ENCODE measurements at regions not wholly inside any gene's neighbourhood (a gene's known extent, or its start where the extent isn't known, plus 50 kb on each side); places are given as distances from the start of the nearest gene placed in this dataset.

DNA sequence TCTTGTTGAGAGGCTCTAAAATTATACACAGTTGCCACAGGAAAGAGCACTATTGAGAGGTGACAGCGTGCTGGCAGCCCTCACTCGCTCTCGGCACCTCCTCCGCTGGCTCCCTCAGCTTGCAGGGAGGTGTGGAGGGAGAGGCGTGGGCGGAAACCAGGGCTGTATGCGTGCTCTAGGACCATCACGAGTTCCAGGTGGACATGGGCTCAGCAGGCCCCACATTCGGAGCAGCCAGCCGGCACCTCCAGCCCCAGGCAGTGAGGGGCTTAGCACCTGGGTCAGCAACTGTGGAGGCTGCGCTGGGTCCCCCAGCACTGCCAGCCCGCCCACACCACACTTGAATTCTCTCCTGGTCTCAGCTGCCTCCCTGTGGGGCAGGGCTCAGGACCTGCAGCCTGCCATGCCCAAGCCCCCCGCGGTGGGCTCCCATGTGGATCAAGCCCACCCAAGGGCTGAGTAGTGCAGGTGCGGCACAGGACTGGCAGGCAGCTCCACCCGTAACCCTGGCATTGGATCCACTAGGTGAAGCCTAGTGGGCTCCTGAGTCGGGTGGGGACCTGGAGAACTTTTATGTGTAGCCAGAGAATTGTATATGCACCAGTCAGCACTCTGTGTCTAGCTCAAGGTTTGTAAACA, 460.6 kb upstream of the ALCAM start:
- TF ChIP-seq, protein P1, sequence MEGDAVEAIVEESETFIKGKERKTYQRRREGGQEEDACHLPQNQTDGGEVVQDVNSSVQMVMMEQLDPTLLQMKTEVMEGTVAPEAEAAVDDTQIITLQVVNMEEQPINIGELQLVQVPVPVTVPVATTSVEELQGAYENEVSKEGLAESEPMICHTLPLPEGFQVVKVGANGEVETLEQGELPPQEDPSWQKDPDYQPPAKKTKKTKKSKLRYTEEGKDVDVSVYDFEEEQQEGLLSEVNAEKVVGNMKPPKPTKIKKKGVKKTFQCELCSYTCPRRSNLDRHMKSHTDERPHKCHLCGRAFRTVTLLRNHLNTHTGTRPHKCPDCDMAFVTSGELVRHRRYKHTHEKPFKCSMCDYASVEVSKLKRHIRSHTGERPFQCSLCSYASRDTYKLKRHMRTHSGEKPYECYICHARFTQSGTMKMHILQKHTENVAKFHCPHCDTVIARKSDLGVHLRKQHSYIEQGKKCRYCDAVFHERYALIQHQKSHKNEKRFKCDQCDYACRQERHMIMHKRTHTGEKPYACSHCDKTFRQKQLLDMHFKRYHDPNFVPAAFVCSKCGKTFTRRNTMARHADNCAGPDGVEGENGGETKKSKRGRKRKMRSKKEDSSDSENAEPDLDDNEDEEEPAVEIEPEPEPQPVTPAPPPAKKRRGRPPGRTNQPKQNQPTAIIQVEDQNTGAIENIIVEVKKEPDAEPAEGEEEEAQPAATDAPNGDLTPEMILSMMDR (IDR thresholded peaks at IDR 0.05; ENCODE audit: insufficient read depth, low read depth, low read length, missing control alignments) = no peak
- no peak overlapping the region for H3K4me3 ChIP-seq (ENCODE audit: low read length)
- DNase-seq (ENCODE audit: low read depth) = no peak

- no peak overlapping the region for H3K4me3 ChIP-seq (ENCODE audit: low read length)
- peak; percentile 84 for DNase-seq (ENCODE audit: low read depth)
- TF ChIP-seq, protein P1 (IDR thresholded peaks at IDR 0.05; ENCODE audit: insufficient read depth, low read depth, low read length, missing control alignments) = no peak
Measured at GRCh38 chr3:104907507-104907906, 459.2 kb upstream of the ALCAM start.

DNA sequence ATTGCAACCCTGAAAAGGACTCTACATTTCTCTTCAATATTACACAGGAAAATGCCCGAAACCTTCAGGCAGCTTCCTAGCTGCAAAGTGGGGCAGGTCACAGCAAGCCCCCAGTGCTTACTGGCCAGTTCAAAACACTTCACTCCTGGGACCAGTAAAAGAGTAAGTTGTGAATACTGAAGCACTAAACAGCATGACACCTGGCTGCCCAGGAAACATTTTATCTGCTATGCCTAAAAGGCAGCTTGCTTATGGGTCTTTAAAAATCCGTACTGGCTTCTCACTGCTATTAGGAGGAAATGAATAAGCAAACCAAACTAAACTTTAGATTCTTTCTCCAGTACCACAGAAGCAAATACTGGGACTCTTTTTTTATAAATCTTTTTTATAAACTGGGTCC, 457.9 kb upstream of the ALCAM start:
- TF ChIP-seq, protein P1 (IDR thresholded peaks at IDR 0.05; ENCODE audit: insufficient read depth, low read depth, low read length, missing control alignments) = no peak
- DNase-seq (ENCODE audit: low read depth) = peak; percentile 62
- no peak overlapping the region for H3K4me3 ChIP-seq (ENCODE audit: low read length)

DNA sequence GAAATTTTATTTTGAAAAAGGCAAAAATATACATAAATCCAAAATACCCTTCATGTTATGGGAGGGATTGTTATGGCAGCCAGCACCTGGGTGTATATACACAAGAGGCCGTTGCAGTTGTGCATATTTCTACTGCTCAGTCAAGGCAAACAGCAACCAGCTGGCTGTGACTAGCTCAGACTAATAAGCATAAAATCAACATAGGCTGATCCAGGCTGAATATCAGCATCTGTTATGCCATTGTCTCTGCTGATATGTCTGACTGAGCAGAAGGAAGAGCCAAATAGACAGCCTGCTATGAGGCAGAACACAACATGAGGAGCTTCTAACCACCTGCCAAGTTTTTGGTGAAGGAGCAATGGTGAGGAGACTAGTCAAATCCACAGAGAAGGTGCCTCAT, 457.5 kb upstream of the ALCAM start:
- TF ChIP-seq, protein P1 (IDR thresholded peaks at IDR 0.05; ENCODE audit: insufficient read depth, low read depth, low read length, missing control alignments) = no peak
- no peak overlapping the region for H3K4me3 ChIP-seq (ENCODE audit: low read length)
- peak; percentile 76 for DNase-seq (ENCODE audit: low read depth)

DNA sequence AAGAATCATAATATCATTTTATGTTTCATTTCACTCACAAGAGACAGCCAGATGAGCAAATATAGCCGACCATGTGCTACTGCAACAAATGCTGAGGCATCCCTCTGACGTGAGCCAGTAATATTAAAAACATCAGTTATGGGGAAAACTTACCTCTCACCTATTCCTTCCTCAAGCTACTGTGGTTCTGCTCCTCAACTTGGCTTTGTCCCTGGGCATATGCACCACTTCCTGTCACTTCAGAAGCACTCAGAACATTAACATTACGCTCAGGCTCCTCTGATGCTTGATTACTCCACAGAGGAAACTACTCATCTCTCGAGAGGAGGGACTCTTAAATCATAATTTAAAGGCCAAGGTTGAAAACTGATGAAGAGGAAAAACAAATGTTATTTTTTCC, 457.0 kb upstream of the ALCAM start:
- H3K4me3 ChIP-seq (ENCODE audit: low read length) = no peak overlapping the region
- TF ChIP-seq, protein P1 (IDR thresholded peaks at IDR 0.05; ENCODE audit: insufficient read depth, low read depth, low read length, missing control alignments) = no peak
- no peak for DNase-seq (ENCODE audit: low read depth)

- TF ChIP-seq, protein P1 (IDR thresholded peaks at IDR 0.05; ENCODE audit: insufficient read depth, low read depth, low read length, missing control alignments) = no peak
Measured at GRCh38 chr3:104911376-104911775, 455.3 kb upstream of the ALCAM start.

GRCh38 chr3:104916971-104917370, 449.7 kb upstream of the ALCAM start:
- no peak overlapping the region for H3K4me3 ChIP-seq (ENCODE audit: low read length)
- TF ChIP-seq, protein P1 (IDR thresholded peaks at IDR 0.05; ENCODE audit: insufficient read depth, low read depth, low read length, missing control alignments) = no peak
- DNase-seq (ENCODE audit: low read depth) = no peak

More at GRCh38 chr3:104911376-104911775, 455.3 kb upstream of the ALCAM start:
- H3K4me3 ChIP-seq (ENCODE audit: low read length) = no peak overlapping the region
- DNase-seq (ENCODE audit: low read depth) = no peak
